K562 (cell line): ENCODE measurements at regions not wholly inside any gene's neighbourhood (a gene's known extent, or its start where the extent isn't known, plus 50 kb on each side); places are given as distances from the start of the nearest gene placed in this dataset.
A peak's percentile ranks its signal among the peaks of the same experiment; 100 is the strongest.

Experiments used
- AFF4 ChIP-seq: sonication (generic); formaldehyde crosslinking; IDR thresholded peaks from 2 replicates; pipeline ENCODE4 v1.8.0; 2023; ENCODE audit warnings: mild to moderate bottlenecking, missing genetic modification reagents
- ARNT ChIP-seq, 2 experiments: fragments of 450-650 bp; IDR thresholded peaks; 2 replicates each; pipeline ENCODE4 v1.6.1; 2016; ENCODE audit warnings: mild to moderate bottlenecking in 1 of 2
- ATF3 ChIP-seq, 2 experiments: fragments of 450-650 bp in 1 of 2; sonication (generic) in 1 of 2; formaldehyde crosslinking in 1 of 2; IDR thresholded peaks in 1 of 2; conservative IDR thresholded peaks in 1 of 2; 2 replicates each; pipeline versions ENCODE4 v1.6.1 to v1.8.1; 2016 to 2023; ENCODE audit warnings: mild to moderate bottlenecking in 2 of 2, moderate library complexity in 2 of 2, inconsistent platforms in 1 of 2, missing genetic modification reagents in 1 of 2
- CBFA2T2 ChIP-seq: fragments of 450-650 bp; conservative IDR thresholded peaks from 2 replicates; pipeline ENCODE4 v1.6.1; 2017; ENCODE audit warnings: mild to moderate bottlenecking
- CEBPG ChIP-seq, 3 experiments: fragments of 200-800 bp in 1 of 3; sonication (Bioruptor generic) in 1 of 3; sonication (generic) in 1 of 3; formaldehyde crosslinking in 1 of 3; IDR thresholded peaks in 2 of 3; conservative IDR thresholded peaks in 1 of 3; 2 replicates each; pipeline versions ENCODE4 v1.6.1 to v1.8.0; 2016 to 2022; ENCODE audit warnings: missing compliant biosample characterization in 2 of 3, missing genetic modification characterization in 2 of 3, mild to moderate bottlenecking in 1 of 3, missing genetic modification reagents in 1 of 3
- CREBBP ChIP-seq: IDR thresholded peaks from one replicate; pipeline ENCODE4 v1.6.1; 2012; ENCODE audit warnings: low read depth, mild to moderate bottlenecking, control low read depth, inconsistent platforms, low read length
- DPF2 ChIP-seq: fragments of 450-650 bp; IDR thresholded peaks from 2 replicates; pipeline ENCODE4 v1.6.1; 2016
- ELF1 ChIP-seq: fragments of 200-800 bp; sonication (Bioruptor generic); IDR thresholded peaks from 2 replicates; pipeline ENCODE4 v1.6.1; 2016; ENCODE audit warnings: missing genetic modification characterization, missing compliant biosample characterization
- EZH2 ChIP-seq: IDR thresholded peaks from 2 replicates; pipeline ENCODE4 v1.6.1; 2012; ENCODE audit warnings: low read depth, mild to moderate bottlenecking, inconsistent platforms, low read length, borderline replicate concordance
- GATA2 ChIP-seq: sonication (generic); formaldehyde crosslinking; IDR thresholded peaks from 2 replicates; pipeline ENCODE4 v1.4.0; 2020; ENCODE audit warnings: mild to moderate bottlenecking, missing genetic modification reagents
- IFI16 ChIP-seq: fragments of 250-450 bp; sonication (Bioruptor Pico); IDR thresholded peaks from 2 replicates; pipeline ENCODE4 v2.1.2; 2022; ENCODE audit warnings: mild to moderate bottlenecking, inconsistent platforms
- NFE2L1 ChIP-seq: fragments of 450-650 bp; IDR thresholded peaks from 2 replicates; pipeline ENCODE4 v1.6.1; 2016; ENCODE audit warnings: missing genetic modification characterization, low read depth, mild to moderate bottlenecking, missing compliant biosample characterization, moderate library complexity, borderline replicate concordance
- RBM17 ChIP-seq: fragments of 200-400 bp; formaldehyde crosslinking; IDR thresholded peaks from 2 replicates; pipeline ENCODE4 v1.6.1; 2017; ENCODE audit warnings: low read depth, mild to moderate bottlenecking, low read length, borderline replicate concordance
- SIX5 ChIP-seq, 2 experiments: IDR thresholded peaks; 2 replicates each; pipeline ENCODE4 v1.6.1; 2011; ENCODE audit warnings: low read length in 2 of 2, borderline replicate concordance in 1 of 2, low read depth in 1 of 2, mild to moderate bottlenecking in 1 of 2, moderate library complexity in 1 of 2; ENCODE audit not compliant: insufficient read depth in 1 of 2
- USF2 ChIP-seq: sonication (generic); formaldehyde crosslinking; IDR thresholded peaks from 2 replicates; pipeline ENCODE4 v1.5.0; 2020; ENCODE audit warnings: missing genetic modification reagents
- ZBTB7A ChIP-seq: IDR thresholded peaks from 2 replicates; pipeline ENCODE4 v1.6.1; 2011; ENCODE audit warnings: low read depth, mild to moderate bottlenecking, low read length, moderate library complexity, borderline replicate concordance; ENCODE audit not compliant: control insufficient read depth
- ZNF121 ChIP-seq: sonication (generic); formaldehyde crosslinking; conservative IDR thresholded peaks from 2 replicates; pipeline ENCODE4 v1.8.0; 2022; ENCODE audit warnings: missing genetic modification reagents
- ZNF23 ChIP-seq: fragments of 250-450 bp; sonication (Bioruptor Pico); IDR thresholded peaks from 2 replicates; pipeline ENCODE4 v1.4.0; 2020; ENCODE audit warnings: mild to moderate bottlenecking
- ZNF277 ChIP-seq: fragments of 250-450 bp; sonication (Bioruptor Pico); IDR thresholded peaks from 2 replicates; pipeline ENCODE4 v1.8.0; 2022; ENCODE audit warnings: inconsistent platforms, mild to moderate bottlenecking, moderate library complexity, borderline replicate concordance
- ZNF316 ChIP-seq: fragments of 450-650 bp; IDR thresholded peaks from 2 replicates; pipeline ENCODE4 v1.6.1; 2016
- ZNF785 ChIP-seq: fragments of 250-450 bp; sonication (Bioruptor Pico); IDR thresholded peaks from 2 replicates; pipeline ENCODE4 v1.4.0; 2020; ENCODE audit warnings: mild to moderate bottlenecking

GRCh38 chr2:74036450-74037195 lies 51.9 kb downstream of the TET3 start (continued):
- TF ChIP-seq CEBPG (CRISPR knock-in tag; IDR thresholded peaks at IDR 0.05) (no peak), CEBPG (tag; conservative IDR thresholded peaks at IDR 0.05 in 1 of 2, IDR thresholded peaks at IDR 0.05 in 1 of 2) (no peak), ZNF277 (CRISPR knock-in tag) (no peak), AFF4 (CRISPR knock-in tag) (no peak), ZNF121 (CRISPR knock-in tag) (no peak), EZH2 (no peak), ZNF316 (peak; percentile 92), NFE2L1 (no peak), CREBBP (no peak), RBM17 (no peak), GATA2 (CRISPR knock-in tag) (peak; percentile 97), SIX5 (IDR thresholded peaks at IDR 0.05; ENCODE audit: borderline replicate concordance in 1 of 2, insufficient read depth in 1 of 2, low read depth in 1 of 2, low read length in 2 of 2) (no peak), USF2 (CRISPR knock-in tag) (no peak), DPF2 (peak; percentile 93), ZNF785 (CRISPR knock-in tag) (no peak), ELF1 (0 out of 2 replicates have a peak, but pooled peaks have one; percentile 13), ZBTB7A (no peak), ZNF23 (no peak), IFI16 (CRISPR knock-in tag) (no peak), ATF3 (IDR thresholded peaks at IDR 0.05) (no peak; the same call in 1 of the 2 replicates), ATF3 (CRISPR knock-in tag; conservative IDR thresholded peaks at IDR 0.05) (0 out of 2 replicates have a peak, but pooled peaks have one; percentile 26), CBFA2T2 (peak; percentile 89), ARNT (IDR thresholded peaks at IDR 0.05) (peak; percentile 81 to 93)
